ENCODE measurements at regions not wholly inside any gene's neighbourhood (a gene's known extent, or its start where the extent isn't known, plus 50 kb on each side); places are given as distances from the start of the nearest gene placed in this dataset.

- TF ChIP-seq ISL1 (CRISPR knock-in tag; IDR thresholded peaks at IDR 0.05): no peak
- no peak for TF ChIP-seq ZNF565 (CRISPR knock-in tag; conservative IDR thresholded peaks at IDR 0.05; ENCODE audit: low read depth)
- TF ChIP-seq ZC3H10 (CRISPR knock-in tag; IDR thresholded peaks at IDR 0.05): no peak
- TF ChIP-seq PPARA (CRISPR knock-in tag; IDR thresholded peaks at IDR 0.05; ENCODE audit: borderline replicate concordance): no peak
- TF ChIP-seq, protein P1, sequence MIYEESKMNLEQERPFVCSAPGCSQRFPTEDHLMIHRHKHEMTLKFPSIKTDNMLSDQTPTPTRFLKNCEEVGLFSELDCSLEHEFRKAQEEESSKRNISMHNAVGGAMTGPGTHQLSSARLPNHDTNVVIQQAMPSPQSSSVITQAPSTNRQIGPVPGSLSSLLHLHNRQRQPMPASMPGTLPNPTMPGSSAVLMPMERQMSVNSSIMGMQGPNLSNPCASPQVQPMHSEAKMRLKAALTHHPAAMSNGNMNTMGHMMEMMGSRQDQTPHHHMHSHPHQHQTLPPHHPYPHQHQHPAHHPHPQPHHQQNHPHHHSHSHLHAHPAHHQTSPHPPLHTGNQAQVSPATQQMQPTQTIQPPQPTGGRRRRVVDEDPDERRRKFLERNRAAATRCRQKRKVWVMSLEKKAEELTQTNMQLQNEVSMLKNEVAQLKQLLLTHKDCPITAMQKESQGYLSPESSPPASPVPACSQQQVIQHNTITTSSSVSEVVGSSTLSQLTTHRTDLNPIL (CRISPR knock-in tag; IDR thresholded peaks at IDR 0.05; ENCODE audit: low read depth): no peak
- TF ChIP-seq RARB (CRISPR knock-in tag; IDR thresholded peaks at IDR 0.05): no peak
- no peak for TF ChIP-seq GLIS3 (CRISPR knock-in tag; IDR thresholded peaks at IDR 0.05)
- TF ChIP-seq ARNTL (CRISPR knock-in tag; IDR thresholded peaks at IDR 0.05; ENCODE audit: borderline replicate concordance, low read depth): no peak
- TF ChIP-seq ZNF8 (CRISPR knock-in tag; IDR thresholded peaks at IDR 0.05): no peak
- TF ChIP-seq SNAI2 (CRISPR knock-in tag; IDR thresholded peaks at IDR 0.05): no peak
- TF ChIP-seq OSR1 (CRISPR knock-in tag; IDR thresholded peaks at IDR 0.05): no peak
- TF ChIP-seq, protein P2, sequence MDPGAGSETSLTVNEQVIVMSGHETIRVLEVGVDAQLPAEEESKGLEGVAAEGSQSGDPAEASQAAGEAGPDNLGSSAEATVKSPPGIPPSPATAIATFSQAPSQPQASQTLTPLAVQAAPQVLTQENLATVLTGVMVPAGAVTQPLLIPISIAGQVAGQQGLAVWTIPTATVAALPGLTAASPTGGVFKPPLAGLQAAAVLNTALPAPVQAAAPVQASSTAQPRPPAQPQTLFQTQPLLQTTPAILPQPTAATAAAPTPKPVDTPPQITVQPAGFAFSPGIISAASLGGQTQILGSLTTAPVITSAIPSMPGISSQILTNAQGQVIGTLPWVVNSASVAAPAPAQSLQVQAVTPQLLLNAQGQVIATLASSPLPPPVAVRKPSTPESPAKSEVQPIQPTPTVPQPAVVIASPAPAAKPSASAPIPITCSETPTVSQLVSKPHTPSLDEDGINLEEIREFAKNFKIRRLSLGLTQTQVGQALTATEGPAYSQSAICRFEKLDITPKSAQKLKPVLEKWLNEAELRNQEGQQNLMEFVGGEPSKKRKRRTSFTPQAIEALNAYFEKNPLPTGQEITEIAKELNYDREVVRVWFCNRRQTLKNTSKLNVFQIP (CRISPR knock-in tag; IDR thresholded peaks at IDR 0.05; ENCODE audit: borderline replicate concordance, low read depth): no peak
- TF ChIP-seq, protein P3, sequence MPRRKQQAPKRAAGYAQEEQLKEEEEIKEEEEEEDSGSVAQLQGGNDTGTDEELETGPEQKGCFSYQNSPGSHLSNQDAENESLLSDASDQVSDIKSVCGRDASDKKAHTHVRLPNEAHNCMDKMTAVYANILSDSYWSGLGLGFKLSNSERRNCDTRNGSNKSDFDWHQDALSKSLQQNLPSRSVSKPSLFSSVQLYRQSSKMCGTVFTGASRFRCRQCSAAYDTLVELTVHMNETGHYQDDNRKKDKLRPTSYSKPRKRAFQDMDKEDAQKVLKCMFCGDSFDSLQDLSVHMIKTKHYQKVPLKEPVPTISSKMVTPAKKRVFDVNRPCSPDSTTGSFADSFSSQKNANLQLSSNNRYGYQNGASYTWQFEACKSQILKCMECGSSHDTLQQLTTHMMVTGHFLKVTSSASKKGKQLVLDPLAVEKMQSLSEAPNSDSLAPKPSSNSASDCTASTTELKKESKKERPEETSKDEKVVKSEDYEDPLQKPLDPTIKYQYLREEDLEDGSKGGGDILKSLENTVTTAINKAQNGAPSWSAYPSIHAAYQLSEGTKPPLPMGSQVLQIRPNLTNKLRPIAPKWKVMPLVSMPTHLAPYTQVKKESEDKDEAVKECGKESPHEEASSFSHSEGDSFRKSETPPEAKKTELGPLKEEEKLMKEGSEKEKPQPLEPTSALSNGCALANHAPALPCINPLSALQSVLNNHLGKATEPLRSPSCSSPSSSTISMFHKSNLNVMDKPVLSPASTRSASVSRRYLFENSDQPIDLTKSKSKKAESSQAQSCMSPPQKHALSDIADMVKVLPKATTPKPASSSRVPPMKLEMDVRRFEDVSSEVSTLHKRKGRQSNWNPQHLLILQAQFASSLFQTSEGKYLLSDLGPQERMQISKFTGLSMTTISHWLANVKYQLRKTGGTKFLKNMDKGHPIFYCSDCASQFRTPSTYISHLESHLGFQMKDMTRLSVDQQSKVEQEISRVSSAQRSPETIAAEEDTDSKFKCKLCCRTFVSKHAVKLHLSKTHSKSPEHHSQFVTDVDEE (CRISPR knock-in tag; IDR thresholded peaks at IDR 0.05): no peak
- TF ChIP-seq ZFP3 (CRISPR knock-in tag; IDR thresholded peaks at IDR 0.05): no peak
- TF ChIP-seq ZFP30 (CRISPR knock-in tag; IDR thresholded peaks at IDR 0.05): no peak
- no peak for TF ChIP-seq BACH2 (CRISPR knock-in tag; IDR thresholded peaks at IDR 0.05; ENCODE audit: borderline replicate concordance)
- TF ChIP-seq TOX (CRISPR knock-in tag; IDR thresholded peaks at IDR 0.05; ENCODE audit: borderline replicate concordance): no peak
- TF ChIP-seq CSDC2 (CRISPR knock-in tag; IDR thresholded peaks at IDR 0.05): no peak
- TF ChIP-seq, protein P4, sequence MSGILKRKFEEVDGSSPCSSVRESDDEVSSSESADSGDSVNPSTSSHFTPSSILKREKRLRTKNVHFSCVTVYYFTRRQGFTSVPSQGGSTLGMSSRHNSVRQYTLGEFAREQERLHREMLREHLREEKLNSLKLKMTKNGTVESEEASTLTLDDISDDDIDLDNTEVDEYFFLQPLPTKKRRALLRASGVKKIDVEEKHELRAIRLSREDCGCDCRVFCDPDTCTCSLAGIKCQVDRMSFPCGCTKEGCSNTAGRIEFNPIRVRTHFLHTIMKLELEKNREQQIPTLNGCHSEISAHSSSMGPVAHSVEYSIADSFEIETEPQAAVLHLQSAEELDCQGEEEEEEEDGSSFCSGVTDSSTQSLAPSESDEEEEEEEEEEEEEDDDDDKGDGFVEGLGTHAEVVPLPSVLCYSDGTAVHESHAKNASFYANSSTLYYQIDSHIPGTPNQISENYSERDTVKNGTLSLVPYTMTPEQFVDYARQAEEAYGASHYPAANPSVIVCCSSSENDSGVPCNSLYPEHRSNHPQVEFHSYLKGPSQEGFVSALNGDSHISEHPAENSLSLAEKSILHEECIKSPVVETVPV (CRISPR knock-in tag; IDR thresholded peaks at IDR 0.05): no peak
- TF ChIP-seq, protein P5, sequence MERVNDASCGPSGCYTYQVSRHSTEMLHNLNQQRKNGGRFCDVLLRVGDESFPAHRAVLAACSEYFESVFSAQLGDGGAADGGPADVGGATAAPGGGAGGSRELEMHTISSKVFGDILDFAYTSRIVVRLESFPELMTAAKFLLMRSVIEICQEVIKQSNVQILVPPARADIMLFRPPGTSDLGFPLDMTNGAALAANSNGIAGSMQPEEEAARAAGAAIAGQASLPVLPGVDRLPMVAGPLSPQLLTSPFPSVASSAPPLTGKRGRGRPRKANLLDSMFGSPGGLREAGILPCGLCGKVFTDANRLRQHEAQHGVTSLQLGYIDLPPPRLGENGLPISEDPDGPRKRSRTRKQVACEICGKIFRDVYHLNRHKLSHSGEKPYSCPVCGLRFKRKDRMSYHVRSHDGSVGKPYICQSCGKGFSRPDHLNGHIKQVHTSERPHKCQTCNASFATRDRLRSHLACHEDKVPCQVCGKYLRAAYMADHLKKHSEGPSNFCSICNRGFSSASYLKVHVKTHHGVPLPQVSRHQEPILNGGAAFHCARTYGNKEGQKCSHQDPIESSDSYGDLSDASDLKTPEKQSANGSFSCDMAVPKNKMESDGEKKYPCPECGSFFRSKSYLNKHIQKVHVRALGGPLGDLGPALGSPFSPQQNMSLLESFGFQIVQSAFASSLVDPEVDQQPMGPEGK (CRISPR knock-in tag; IDR thresholded peaks at IDR 0.05; ENCODE audit: borderline replicate concordance): no peak
- no peak for ATAC-seq
Measured at GRCh38 chr18:47457614-47458013, 206.2 kb upstream of the SKOR2 start.

GRCh38 chr18:47453038-47453437 lies 201.6 kb upstream of the SKOR2 start:
- ATAC-seq: no peak
- TF ChIP-seq OSR1 (CRISPR knock-in tag; IDR thresholded peaks at IDR 0.05): no peak
- TF ChIP-seq, protein P3 (CRISPR knock-in tag; IDR thresholded peaks at IDR 0.05): no peak
- TF ChIP-seq, protein P5 (CRISPR knock-in tag; IDR thresholded peaks at IDR 0.05; ENCODE audit: borderline replicate concordance): no peak
- no peak for TF ChIP-seq ZNF8 (CRISPR knock-in tag; IDR thresholded peaks at IDR 0.05)
- TF ChIP-seq ZFP3 (CRISPR knock-in tag; IDR thresholded peaks at IDR 0.05): no peak
- TF ChIP-seq GLIS3 (CRISPR knock-in tag; IDR thresholded peaks at IDR 0.05): no peak
- no peak for TF ChIP-seq PPARA (CRISPR knock-in tag; IDR thresholded peaks at IDR 0.05; ENCODE audit: borderline replicate concordance)
- TF ChIP-seq ISL1 (CRISPR knock-in tag; IDR thresholded peaks at IDR 0.05): no peak
